HepG2 (cell line): ENCODE measurements at regions not wholly inside any gene's neighbourhood (a gene's known extent, or its start where the extent isn't known, plus 50 kb on each side); places are given as distances from the start of the nearest gene placed in this dataset.
"Not testable (repeated sequence)": the region's sequence is repeated elsewhere in the genome, so short reads cannot be mapped to it uniquely, and the experiment has no call there.

ENCODE experiments used
- ATAC-seq: fragments of 200-7000 bp; cut with Tn5 transposase; 3 replicates; pipeline ENCODE4 v1.9.1; 2020; ENCODE audit warnings: mild to moderate bottlenecking, moderate library complexity
- BruUV-seq: library from RNA; stranded (reverse); fragments of 400-500 nt; replicated peaks from 2 replicates; lab custom pipeline; 2021; lab: Mats Ljungman, UMichigan
- CTCF ChIA-PET: fragments of 300-600 bp; formaldehyde crosslinking; extraction: SDS; loops from one replicate; lab custom pipeline; 2021; ENCODE audit warnings: low total read pairs, inconsistent platforms, low intra/inter-chr PET ratio; lab: Yijun Ruan, JAX
- POLR2A ChIA-PET: fragments of 350-600 bp; sonication (Branson Sonifier 250); formaldehyde crosslinking; loops from one replicate; lab custom pipeline; 2020; ENCODE audit warnings: antibody characterized with exemption, inconsistent platforms; lab: Yijun Ruan, JAX
- DNase-seq: peaks from one replicate; pipeline ENCODE4 v3.0.0-alpha.2; 2015; ENCODE audit warnings: low spot score
- FAIRE-seq: peaks from 3 replicates; lab custom pipeline; 2011; peaks lifted over from hg19 to GRCh38; lab: Jason Lieb, UNC
- H2AFZ ChIP-seq: one replicate; pipeline ENCODE4 v1.6.1; 2011; ENCODE audit warnings: low read length, inconsistent platforms
- H3K27ac ChIP-seq: fragments of 300-600 bp; 3 replicates; pipeline ENCODE4 v1.8.0; 2011; ENCODE audit warnings: mixed run types, mild to moderate bottlenecking, mixed read lengths, low read length, inconsistent platforms; ENCODE audit not compliant: insufficient read depth; ENCODE audit errors: extremely low read length
- H3K27me3 ChIP-seq, 2 experiments: fragments of 200-600 bp in 1 of 2; 2 replicates in 1 of 2; 3 replicates in 1 of 2; pipeline versions ENCODE4 v1.6.0 to v1.8.0; 2011; ENCODE audit warnings: low read length in 2 of 2, mild to moderate bottlenecking in 2 of 2, moderate library complexity in 2 of 2, inconsistent platforms in 1 of 2; ENCODE audit not compliant: insufficient read depth in 2 of 2, control insufficient read depth in 1 of 2
- H3K36me3 ChIP-seq, 2 experiments: fragments of 200-600 bp in 1 of 2; replicated peaks in 1 of 2; 2 replicates in 1 of 2; 3 replicates in 1 of 2; pipeline versions ENCODE4 v1.5.1 to v1.8.0; 2011; ENCODE audit warnings: low read length in 2 of 2, inconsistent platforms in 1 of 2; ENCODE audit not compliant: insufficient read depth in 2 of 2, control insufficient read depth in 1 of 2
- H3K4me1 ChIP-seq: 2 replicates; pipeline ENCODE4 v1.5.1; 2012; ENCODE audit warnings: low read length, inconsistent platforms; ENCODE audit not compliant: insufficient read depth
- H3K4me2 ChIP-seq: 2 replicates; pipeline ENCODE4 v1.6.0; 2011; ENCODE audit warnings: low read depth, low read length, inconsistent platforms
- H3K4me3 ChIP-seq, 3 experiments: fragments of 200-600 bp in 1 of 3; sonication (generic), shearing (Covaris generic) in 1 of 3; replicated peaks in 1 of 3; 2 replicates each; pipeline ENCODE4 v1.5.1; 2011 to 2016; ENCODE audit warnings: low read length in 3 of 3, inconsistent platforms in 2 of 3, low read depth in 2 of 3, mild to moderate bottlenecking in 2 of 3, control low read depth in 1 of 3, mixed read lengths in 1 of 3; ENCODE audit not compliant: insufficient read depth in 1 of 3
- H3K79me2 ChIP-seq: one replicate; pipeline ENCODE4 v1.6.1; 2011; ENCODE audit warnings: low read length, inconsistent platforms; ENCODE audit not compliant: insufficient read depth
- H3K9ac ChIP-seq: 2 replicates; pipeline ENCODE4 v1.6.0; 2011; ENCODE audit warnings: mild to moderate bottlenecking, low read depth, low read length, inconsistent platforms; ENCODE audit not compliant: insufficient read depth
- H3K9me3 ChIP-seq: 2 replicates; pipeline ENCODE4 v1.5.1; 2012; ENCODE audit warnings: mild to moderate bottlenecking, low read length
- H4K20me1 ChIP-seq: 2 replicates; pipeline ENCODE4 v1.6.0; 2011; ENCODE audit warnings: inconsistent platforms, mild to moderate bottlenecking, low read length, moderate library complexity; ENCODE audit not compliant: insufficient read depth
- HNF4A ChIP-seq: sonication (generic); formaldehyde crosslinking; IDR thresholded peaks from 2 replicates; pipeline ENCODE4 v1.4.0; 2020; ENCODE audit warnings: missing genetic modification reagents
- ISL2 ChIP-seq: sonication (generic); formaldehyde crosslinking; IDR thresholded peaks from 2 replicates; pipeline ENCODE4 v1.5.0; 2020; ENCODE audit warnings: missing genetic modification reagents
- ZNF225 ChIP-seq: sonication (generic); formaldehyde crosslinking; IDR thresholded peaks from 2 replicates; pipeline ENCODE4 v1.4.0; 2020; ENCODE audit warnings: mild to moderate bottlenecking, missing genetic modification reagents
- ZNF234 ChIP-seq: sonication (generic); formaldehyde crosslinking; conservative IDR thresholded peaks from 2 replicates; pipeline ENCODE4 v1.5.1; 2020; ENCODE audit warnings: mild to moderate bottlenecking, missing genetic modification reagents
- ZNF589 ChIP-seq: sonication (generic); formaldehyde crosslinking; conservative IDR thresholded peaks from 2 replicates; pipeline ENCODE4 v1.8.0; 2022; ENCODE audit warnings: mild to moderate bottlenecking, moderate library complexity, missing genetic modification reagents
- ZNF644 ChIP-seq: IDR thresholded peaks from 2 replicates; pipeline ENCODE4 v1.6.1; 2016; ENCODE audit warnings: low read depth
- ZNF776 ChIP-seq: sonication (generic); formaldehyde crosslinking; IDR thresholded peaks from 2 replicates; pipeline ENCODE4 v1.4.0; 2020; ENCODE audit warnings: mild to moderate bottlenecking, missing genetic modification reagents
- ZNF879 ChIP-seq: sonication (generic); formaldehyde crosslinking; IDR thresholded peaks from 2 replicates; pipeline ENCODE4 v1.8.1; 2023; ENCODE audit warnings: missing genetic modification reagents
- ZZZ3 ChIP-seq: sonication (generic); formaldehyde crosslinking; IDR thresholded peaks from 2 replicates; pipeline ENCODE4 v1.4.0; 2020; ENCODE audit warnings: missing genetic modification reagents, mild to moderate bottlenecking, borderline replicate concordance
- WGBS: methylation state at CpG from one replicate; pipeline ENCODE4 v1.1.6; 2017; ENCODE audit warnings: low lambda C conversion rate; 5-methylcytosine and 5-hydroxymethylcytosine counted together
- in situ Hi-C: cut with HindIII; loops from 2 replicates; pipeline ENCODE4 v1.10.0; 2017; ENCODE audit warnings: low pct_unique_long_range_greater_than_20kb; ENCODE audit not compliant: extremely low pct_ligation_motif_present
- intact Hi-C: fragments of 100-400 bp; cut with micrococcal nuclease; formaldehyde crosslinking; loops from one replicate; pipeline ENCODE4 v1.10.0; 2022; ENCODE audit not compliant: unreplicated experiment
- TF ChIP-seq, protein P1 (sequence below): sonication (generic); formaldehyde crosslinking; IDR thresholded peaks from 2 replicates; pipeline ENCODE4 v1.4.0; 2020; ENCODE audit warnings: low read depth, mild to moderate bottlenecking, missing genetic modification reagents

DNA sequence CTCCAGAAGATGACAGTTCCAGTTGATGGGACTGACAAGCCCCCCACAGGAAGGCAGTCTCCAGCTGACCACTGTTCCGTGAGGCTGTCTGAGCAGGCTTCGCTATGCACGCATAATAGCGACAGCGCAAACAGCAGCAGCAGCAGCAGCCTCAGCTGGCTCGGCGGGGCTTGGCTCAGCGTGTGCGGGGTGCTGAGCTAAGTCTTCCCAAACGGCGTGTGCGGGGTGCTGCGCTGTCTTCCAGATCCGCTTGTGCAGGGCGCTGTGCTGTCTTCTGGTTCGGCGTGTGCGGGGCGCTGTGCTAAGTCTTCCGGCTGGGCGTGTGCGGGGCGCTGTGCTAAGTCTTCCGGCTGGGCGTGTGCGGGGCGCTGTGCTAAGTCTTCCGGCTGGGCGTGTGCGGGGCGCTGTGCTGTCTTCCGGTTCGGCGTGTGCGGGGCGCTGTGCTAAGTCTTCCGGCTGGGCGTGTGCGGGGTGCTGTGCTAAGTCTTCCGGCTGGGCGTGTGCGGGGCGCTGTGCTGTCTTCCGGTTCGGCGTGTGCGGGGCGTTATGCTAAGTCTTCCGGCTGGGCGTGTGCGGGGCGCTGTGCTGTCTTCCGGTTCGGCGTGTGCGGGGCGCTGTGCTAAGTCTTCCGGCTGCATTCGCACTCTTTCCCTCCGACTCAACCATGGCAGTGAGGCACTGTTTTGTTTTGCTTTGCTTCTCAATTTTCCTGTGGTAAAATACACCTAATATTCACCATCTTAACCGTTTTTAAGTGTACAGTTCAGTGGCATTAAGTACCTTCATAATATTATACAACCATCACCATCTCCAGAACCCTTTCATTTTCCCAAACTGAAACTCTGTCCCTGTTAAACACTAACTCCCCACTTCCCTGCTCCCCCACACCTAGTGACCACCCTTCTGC, 156.1 kb downstream of the BMP7 start:
- H3K4me2 ChIP-seq, DNase-seq, intact Hi-C loops, H4K20me1 ChIP-seq, FAIRE-seq, H3K79me2 ChIP-seq, H3K4me3 ChIP-seq, H3K27me3 ChIP-seq, H3K9me3 ChIP-seq, POLR2A ChIA-PET, H3K27ac ChIP-seq, H2AFZ ChIP-seq, in situ Hi-C loops, CTCF ChIA-PET, BruUV-seq, H3K36me3 ChIP-seq, H3K9ac ChIP-seq, ATAC-seq: not testable (repeated sequence)
- WGBS = 90% methylated on average over 52 of the region's 61 CpGs
- H3K4me1 ChIP-seq = peaks cover 15% of the 10 kb centered on the region

DNA sequence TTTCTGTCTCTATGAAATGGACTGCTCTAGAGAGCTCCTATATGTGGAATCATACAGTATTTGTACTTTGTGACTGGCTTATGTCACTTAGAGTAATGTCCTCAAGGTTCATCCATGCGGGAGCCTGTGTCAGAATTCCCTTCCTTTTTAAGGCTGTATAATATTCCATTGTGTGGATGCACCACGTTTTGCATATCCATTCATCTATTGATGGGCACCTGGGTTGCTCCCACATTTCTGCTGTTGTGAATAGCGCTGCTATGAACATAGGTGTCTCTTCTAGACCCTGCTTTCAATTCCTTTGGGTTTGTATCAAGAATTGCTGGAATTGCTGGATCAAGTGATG, 155.4 kb downstream of the BMP7 start:
- WGBS = 34% methylated on average over 3 of the region's 3 CpGs
- CTCF ChIA-PET = no interaction called here
- H3K36me3 ChIP-seq = no peaks in the 10 kb centered on the region
- no TSS peak for BruUV-seq
- no peak for ATAC-seq
- H3K27me3 ChIP-seq = no peaks in the 10 kb centered on the region; a peak in 1 of 5 replicates
- no peak overlapping the region for H3K4me2 ChIP-seq
- no peak for FAIRE-seq
- H3K27ac ChIP-seq = no peak overlapping the region
- H3K4me3 ChIP-seq = no peak overlapping the region
- TF ChIP-seq ZNF589 (no peak), ZNF879 (CRISPR knock-in tag) (no peak), ISL2 (CRISPR knock-in tag) (no peak), ZNF644 (CRISPR knock-in tag) (no peak), ZNF225 (CRISPR knock-in tag) (no peak), ZZZ3 (CRISPR knock-in tag) (no peak), HNF4A (no peak), ZNF776 (CRISPR knock-in tag) (no peak), ZNF234 (CRISPR knock-in tag) (no peak)
- TF ChIP-seq, protein P1, sequence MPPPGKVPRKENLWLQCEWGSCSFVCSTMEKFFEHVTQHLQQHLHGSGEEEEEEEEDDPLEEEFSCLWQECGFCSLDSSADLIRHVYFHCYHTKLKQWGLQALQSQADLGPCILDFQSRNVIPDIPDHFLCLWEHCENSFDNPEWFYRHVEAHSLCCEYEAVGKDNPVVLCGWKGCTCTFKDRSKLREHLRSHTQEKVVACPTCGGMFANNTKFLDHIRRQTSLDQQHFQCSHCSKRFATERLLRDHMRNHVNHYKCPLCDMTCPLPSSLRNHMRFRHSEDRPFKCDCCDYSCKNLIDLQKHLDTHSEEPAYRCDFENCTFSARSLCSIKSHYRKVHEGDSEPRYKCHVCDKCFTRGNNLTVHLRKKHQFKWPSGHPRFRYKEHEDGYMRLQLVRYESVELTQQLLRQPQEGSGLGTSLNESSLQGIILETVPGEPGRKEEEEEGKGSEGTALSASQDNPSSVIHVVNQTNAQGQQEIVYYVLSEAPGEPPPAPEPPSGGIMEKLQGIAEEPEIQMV (CRISPR knock-in tag) = no peak
- TF ChIP-seq, all 625 proteins: peak for 0
- H3K9me3 ChIP-seq = no peaks in the 10 kb centered on the region
- H3K79me2 ChIP-seq = no peaks in the 10 kb centered on the region
- no peaks in the 10 kb centered on the region for H4K20me1 ChIP-seq
- H3K4me1 ChIP-seq = peaks cover 15% of the 10 kb centered on the region
- in situ Hi-C loops (no loop called here), intact Hi-C loops (no loop called here)
- POLR2A ChIA-PET = no interaction called here
- no peak overlapping the region for H2AFZ ChIP-seq
- no peak for DNase-seq
- H3K9ac ChIP-seq = no peak overlapping the region
